ENCODE measurements at regions not wholly inside any gene's neighbourhood (a gene's known extent, or its start where the extent isn't known, plus 50 kb on each side); places are given as distances from the start of the nearest gene placed in this dataset.

- H3K4me3 ChIP-seq (ENCODE audit: low read length), result no peak overlapping the region
- no peak for TF ChIP-seq CTCF (conservative IDR thresholded peaks at IDR 0.05; ENCODE audit: low read length)
- DNase-seq (ENCODE audit: low read depth), result no peak
Measured at GRCh38 chr1:223056802-223057201, 86.2 kb downstream of the TLR5 start.

- no peak for DNase-seq (ENCODE audit: low read depth)
- TF ChIP-seq CTCF (conservative IDR thresholded peaks at IDR 0.05; ENCODE audit: low read length), result no peak
- no peak overlapping the region for H3K4me3 ChIP-seq (ENCODE audit: low read length)
Measured at GRCh38 chr1:223057569-223058093, 85.4 kb downstream of the TLR5 start.
